Esophagus squamous epithelium (tissue), 4 donors: ENCODE measurements at regions not wholly inside any gene's neighbourhood (a gene's known extent, or its start where the extent isn't known, plus 50 kb on each side); places are given as distances from the start of the nearest gene placed in this dataset.

Source experiments
- POLR2A ChIP-seq, 4 donors: fragments of 450-650 bp; IDR thresholded peaks; one replicate each; pipeline ENCODE4 v1.6.1; 2017; ENCODE audit warnings: antibody characterized with exemption in 4 of 4, mild to moderate bottlenecking in 4 of 4, moderate library complexity in 3 of 4
- TF ChIP-seq, protein P1 (sequence below), 6 experiments: fragments of 450-650 bp in 4 of 6; fragments of 200-600 bp in 2 of 6; sonication (generic) in 2 of 6; IDR thresholded peaks; one replicate each; pipeline ENCODE4 v1.5.1; 2016 to 2019; ENCODE audit warnings: antibody characterized with exemption in 6 of 6, mild to moderate bottlenecking in 4 of 6, moderate library complexity in 4 of 6

DNA sequence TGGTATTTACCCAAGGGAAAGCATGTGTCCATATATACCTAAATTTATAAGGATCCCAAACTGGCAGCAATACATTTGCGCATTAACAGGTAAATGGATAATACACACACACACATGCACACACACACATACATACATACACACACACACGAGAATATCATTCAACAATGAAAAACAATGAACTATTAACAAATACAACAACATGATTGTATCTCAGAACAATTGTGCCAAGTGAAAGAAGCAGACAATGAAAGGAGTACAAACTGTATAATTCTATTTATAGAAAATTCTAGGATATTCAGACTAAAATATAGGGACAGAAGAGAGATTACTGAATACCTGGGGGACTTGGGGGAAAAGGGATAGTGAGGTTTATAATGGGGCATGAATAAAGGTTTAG, 323.0 kb downstream of the KCNJ2 start:
- TF ChIP-seq, protein P1, sequence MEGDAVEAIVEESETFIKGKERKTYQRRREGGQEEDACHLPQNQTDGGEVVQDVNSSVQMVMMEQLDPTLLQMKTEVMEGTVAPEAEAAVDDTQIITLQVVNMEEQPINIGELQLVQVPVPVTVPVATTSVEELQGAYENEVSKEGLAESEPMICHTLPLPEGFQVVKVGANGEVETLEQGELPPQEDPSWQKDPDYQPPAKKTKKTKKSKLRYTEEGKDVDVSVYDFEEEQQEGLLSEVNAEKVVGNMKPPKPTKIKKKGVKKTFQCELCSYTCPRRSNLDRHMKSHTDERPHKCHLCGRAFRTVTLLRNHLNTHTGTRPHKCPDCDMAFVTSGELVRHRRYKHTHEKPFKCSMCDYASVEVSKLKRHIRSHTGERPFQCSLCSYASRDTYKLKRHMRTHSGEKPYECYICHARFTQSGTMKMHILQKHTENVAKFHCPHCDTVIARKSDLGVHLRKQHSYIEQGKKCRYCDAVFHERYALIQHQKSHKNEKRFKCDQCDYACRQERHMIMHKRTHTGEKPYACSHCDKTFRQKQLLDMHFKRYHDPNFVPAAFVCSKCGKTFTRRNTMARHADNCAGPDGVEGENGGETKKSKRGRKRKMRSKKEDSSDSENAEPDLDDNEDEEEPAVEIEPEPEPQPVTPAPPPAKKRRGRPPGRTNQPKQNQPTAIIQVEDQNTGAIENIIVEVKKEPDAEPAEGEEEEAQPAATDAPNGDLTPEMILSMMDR (IDR thresholded peaks at IDR 0.05) = no peak
- no peak for TF ChIP-seq POLR2A (IDR thresholded peaks at IDR 0.05)
